Liver (tissue), 8 donors: ENCODE measurements at regions not wholly inside any gene's neighbourhood (a gene's known extent, or its start where the extent isn't known, plus 50 kb on each side); places are given as distances from the start of the nearest gene placed in this dataset.
"Not testable (repeated sequence)": the region's sequence is repeated elsewhere in the genome, so short reads cannot be mapped to it uniquely, and the experiment has no call there.

Experiments used
- DNase-seq: peaks from one replicate; pipeline ENCODE4 v3.0.0-alpha.2; 2017; ENCODE audit warnings: low spot score
- H3K27ac ChIP-seq, 2 donors: one replicate each; pipeline ENCODE4 v1.7.0; 2013; ENCODE audit warnings: inconsistent platforms in 2 of 2, low read length in 2 of 2, control low read depth in 1 of 2, low read depth in 1 of 2, mild to moderate bottlenecking in 1 of 2
- H3K27me3 ChIP-seq, 4 donors: one replicate each; pipeline versions ENCODE4 v1.6.1 to v1.7.0; 2013; ENCODE audit warnings: low read length in 3 of 4, inconsistent platforms in 1 of 4, mild to moderate bottlenecking in 1 of 4, moderate library complexity in 1 of 4; ENCODE audit not compliant: control insufficient read depth in 4 of 4, insufficient read depth in 4 of 4
- H3K36me3 ChIP-seq, 4 donors: one replicate each; pipeline versions ENCODE4 v1.6.1 to v1.7.0; 2013; ENCODE audit warnings: low read length in 3 of 4, mild to moderate bottlenecking in 3 of 4, low read depth in 1 of 4, moderate library complexity in 1 of 4; ENCODE audit not compliant: control insufficient read depth in 4 of 4, insufficient read depth in 3 of 4
- H3K4me1 ChIP-seq, 4 donors: one replicate each; pipeline versions ENCODE4 v1.6.1 to v1.7.0; 2013; ENCODE audit warnings: low read length in 3 of 4, mild to moderate bottlenecking in 3 of 4, moderate library complexity in 1 of 4; ENCODE audit not compliant: control insufficient read depth in 4 of 4, insufficient read depth in 4 of 4
- H3K4me3 ChIP-seq, 3 donors: one replicate each; pipeline versions ENCODE4 v1.6.1 to v1.7.0; 2013; ENCODE audit warnings: low read length in 3 of 3, control low read depth in 1 of 3, low read depth in 1 of 3, mild to moderate bottlenecking in 1 of 3
- H3K9ac ChIP-seq, 2 donors: one replicate each; pipeline ENCODE4 v1.7.0; 2013; ENCODE audit warnings: low read length in 2 of 2, mild to moderate bottlenecking in 2 of 2, moderate library complexity in 2 of 2, control low read depth in 1 of 2, low read depth in 1 of 2
- H3K9me3 ChIP-seq, 4 donors: one replicate each; pipeline versions ENCODE4 v1.6.1 to v1.7.0; 2013; ENCODE audit warnings: low read length in 3 of 4; ENCODE audit not compliant: control insufficient read depth in 4 of 4
- CTCF ChIP-seq: fragments of 150-350 bp; IDR thresholded peaks from 2 replicates; pipeline ENCODE4 v1.5.1; 2017; ENCODE audit warnings: improper control_type of control experiment, low read depth, low read length; ENCODE audit not compliant: missing input control
- RAD21 ChIP-seq, 2 donors: IDR thresholded peaks; 2 replicates each; pipeline ENCODE4 v1.6.1; 2016; ENCODE audit warnings: antibody characterized with exemption in 2 of 2, mild to moderate bottlenecking in 2 of 2
- WGBS: extraction: QIAGEN DNeasy Blood & Tissue Kit; methylation state at CpG from one replicate; pipeline ENCODE4 v1.1.7; 2013; 5-methylcytosine and 5-hydroxymethylcytosine counted together
- donor health status: healthy.
- donor health status: healthy.
- donor health status: healthy.
- donor health status: healthy.
- donor health status: healthy.

DNA sequence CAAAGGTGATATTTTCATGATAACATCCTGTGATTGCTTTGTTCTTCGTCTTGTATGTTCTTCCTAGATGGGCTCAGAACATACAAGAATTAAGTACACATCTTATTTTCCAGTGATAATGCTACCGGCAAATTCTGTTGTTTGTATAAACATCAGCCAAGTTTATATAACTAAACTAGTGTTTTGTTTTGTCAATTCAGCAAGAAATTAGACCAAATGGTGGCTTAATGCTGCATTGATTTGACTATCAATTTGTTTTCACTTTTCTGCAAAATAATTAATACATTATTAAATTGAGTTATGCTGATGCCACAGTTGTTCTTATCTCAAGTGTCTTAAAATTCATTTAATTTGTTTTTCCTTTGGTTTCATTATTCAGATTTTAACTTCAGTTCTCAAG lies 177.7 kb downstream of the OR4F29 start:
- H3K36me3 ChIP-seq, H3K9ac ChIP-seq, H3K9me3 ChIP-seq, H3K4me3 ChIP-seq, DNase-seq, H3K27ac ChIP-seq, H3K4me1 ChIP-seq, H3K27me3 ChIP-seq: not testable (repeated sequence)
- WGBS = 45% methylated on average over 2 of the region's 2 CpGs

- H3K4me1 ChIP-seq, H3K9ac ChIP-seq, H3K36me3 ChIP-seq, H3K27me3 ChIP-seq, H3K27ac ChIP-seq, H3K4me3 ChIP-seq, H3K9me3 ChIP-seq: not testable (repeated sequence)
- TF ChIP-seq RAD21 (IDR thresholded peaks at IDR 0.05) (peak; percentile 64 to 69), CTCF (peak; percentile 48)
- 2% methylated on average over 5 of the region's 5 CpGs for WGBS
- peak; percentile 64 for DNase-seq
Observed at GRCh38 chr1:267815-268214, 183.7 kb downstream of the OR4F29 start.
